Activated CD4-positive, alpha-beta T cell treated with anti-CD3 and anti-CD28 coated beads for 1 hour (primary cell): ENCODE measurements at regions not wholly inside any gene's neighbourhood (a gene's known extent, or its start where the extent isn't known, plus 50 kb on each side); places are given as distances from the start of the nearest gene placed in this dataset.

Experiments used
- DNase-seq: peaks from one replicate; pipeline ENCODE4 v3.0.0-alpha.2; 2020

- no peak for DNase-seq
Observed at GRCh38 chr2:60603533-60604190, 50.2 kb upstream of the BCL11A start.

DNA sequence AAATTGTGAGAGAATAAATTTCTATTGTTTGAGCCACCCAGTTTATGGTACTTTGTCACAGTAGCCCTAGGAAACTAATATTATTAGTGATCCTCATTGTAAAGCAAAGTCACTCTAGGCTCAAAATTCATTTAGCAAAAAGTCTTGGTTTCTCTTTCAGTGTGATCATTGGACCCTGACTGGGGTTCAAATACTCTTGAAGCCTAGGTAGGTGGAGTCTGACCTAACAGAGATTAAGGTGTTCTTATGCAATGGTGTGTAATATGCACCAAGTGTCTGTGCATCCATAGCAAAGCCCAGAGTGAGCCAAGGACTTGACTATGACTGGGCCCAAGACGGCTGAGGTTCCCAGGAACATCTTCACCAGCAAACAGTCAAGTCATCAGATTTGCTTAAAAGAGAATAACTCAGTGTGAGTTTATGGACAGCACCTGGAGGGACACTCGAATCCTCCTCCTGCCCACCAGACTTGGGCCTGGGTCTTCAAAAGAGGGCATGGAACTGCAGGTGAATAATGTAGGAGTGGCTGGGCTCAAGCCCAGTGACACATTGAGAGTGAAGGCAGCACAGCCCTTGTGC lies 51.1 kb upstream of the BCL11A start:
- DNase-seq, result no peak

- no peak for DNase-seq
Observed at GRCh38 chr2:60605866-60606265, 52.4 kb upstream of the BCL11A start.

DNA sequence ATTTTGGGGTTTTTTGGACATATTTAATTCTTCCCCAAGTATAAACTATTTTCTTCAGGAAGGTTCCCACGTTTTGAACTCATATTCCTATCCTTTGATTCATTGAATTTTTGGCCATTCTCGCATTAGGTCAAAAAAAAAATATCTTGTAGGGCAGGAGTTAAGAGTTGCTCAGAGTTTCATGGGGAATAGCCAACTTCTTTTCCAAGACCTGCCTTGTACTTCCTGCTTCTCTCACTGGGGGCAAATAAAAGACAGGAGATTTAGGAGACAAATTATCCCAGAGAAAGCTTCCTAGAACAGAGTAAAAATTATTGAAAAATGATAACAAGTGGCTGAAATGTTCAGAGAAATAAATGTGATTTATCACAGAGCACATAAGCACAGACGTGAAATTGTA lies 55.2 kb upstream of the BCL11A start:
- DNase-seq, result no peak

- DNase-seq, result no peak
Observed at GRCh38 chr2:60612033-60612432, 58.6 kb upstream of the BCL11A start.

DNA sequence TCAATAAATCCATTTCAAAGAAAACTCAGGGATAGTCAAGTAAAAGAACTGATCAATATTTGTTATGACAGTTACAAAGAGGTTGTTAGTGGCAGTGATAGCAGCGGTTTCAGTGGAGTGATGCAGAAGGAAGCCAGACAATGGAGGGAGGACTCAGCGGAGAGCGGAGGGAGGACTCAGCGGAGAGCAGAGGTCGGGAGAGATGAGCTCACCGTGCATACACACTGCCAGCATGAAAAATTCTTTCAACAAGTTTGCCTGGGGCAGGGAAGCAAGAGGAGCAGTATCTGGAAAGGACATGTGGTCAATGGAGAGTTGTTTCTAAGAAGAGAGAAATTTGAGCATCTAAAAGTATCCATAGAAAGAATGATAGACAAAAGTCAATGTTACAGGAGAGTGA lies 60.9 kb upstream of the BCL11A start:
- no peak for DNase-seq

GRCh38 chr2:60621688-60622429 lies 68.4 kb upstream of the BCL11A start:
- DNase-seq, result no peak

DNA sequence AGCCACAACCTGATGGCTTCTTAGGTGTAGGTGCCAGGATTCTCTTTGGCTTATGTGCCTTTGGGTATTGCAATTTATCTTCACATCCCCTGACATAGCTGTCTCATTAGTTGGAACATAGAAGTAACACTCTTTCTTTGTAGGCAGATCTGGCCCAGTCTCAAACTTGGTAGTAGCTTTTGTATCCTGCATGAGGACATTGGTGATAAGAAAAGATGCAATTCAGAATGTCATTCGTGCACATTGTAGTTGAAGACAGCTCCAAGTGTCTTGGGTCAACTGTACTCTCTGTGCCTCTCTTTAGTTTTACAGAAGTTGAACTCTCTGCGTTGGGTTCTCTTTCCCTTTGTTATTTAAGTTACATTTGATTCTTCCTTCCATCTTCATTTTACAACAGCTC lies 69.6 kb upstream of the BCL11A start:
- no peak for DNase-seq

GRCh38 chr2:60627412-60627811 lies 74.0 kb upstream of the BCL11A start:
- no peak for DNase-seq

GRCh38 chr2:60628026-60628425 lies 74.6 kb upstream of the BCL11A start:
- DNase-seq, result no peak

GRCh38 chr2:60628615-60629304 lies 75.3 kb upstream of the BCL11A start:
- no peak for DNase-seq

- DNase-seq, result no peak
Observed at GRCh38 chr2:60629305-60629662, 75.8 kb upstream of the BCL11A start.

- no peak for DNase-seq
Observed at GRCh38 chr2:60629801-60630385, 76.4 kb upstream of the BCL11A start.

GRCh38 chr2:60633615-60634014 lies 80.2 kb upstream of the BCL11A start:
- no peak for DNase-seq

- DNase-seq, result no peak
Observed at GRCh38 chr2:60634438-60634837, 81.0 kb upstream of the BCL11A start.

GRCh38 chr2:60641811-60642788 lies 88.6 kb upstream of the BCL11A start:
- DNase-seq, result no peak

- DNase-seq, result no peak
Observed at GRCh38 chr2:60643747-60644146, 90.3 kb upstream of the BCL11A start.

DNA sequence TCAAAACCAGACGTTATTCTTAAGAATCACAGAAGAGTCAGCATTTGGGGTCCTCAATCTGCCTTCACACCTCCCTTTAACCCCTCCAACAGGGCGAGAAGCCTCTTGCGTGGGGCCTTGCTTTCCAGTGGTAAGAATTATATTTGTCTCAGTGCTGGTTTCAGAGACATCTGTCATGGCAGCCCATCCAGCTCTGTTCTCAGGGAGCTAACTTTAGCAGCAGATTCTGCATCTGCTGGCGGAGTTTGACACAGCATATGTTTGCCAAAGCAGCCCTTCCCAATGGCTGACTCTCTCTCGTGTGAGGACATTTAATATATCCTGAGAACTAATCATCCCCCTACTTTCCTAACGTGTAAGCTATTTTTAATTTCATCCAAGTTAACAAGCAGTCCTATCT lies 91.5 kb upstream of the BCL11A start:
- DNase-seq, result no peak

- no peak for DNase-seq
Observed at GRCh38 chr2:60648191-60648590, 94.7 kb upstream of the BCL11A start.

GRCh38 chr2:60649721-60650120 lies 96.3 kb upstream of the BCL11A start:
- DNase-seq, result no peak

DNA sequence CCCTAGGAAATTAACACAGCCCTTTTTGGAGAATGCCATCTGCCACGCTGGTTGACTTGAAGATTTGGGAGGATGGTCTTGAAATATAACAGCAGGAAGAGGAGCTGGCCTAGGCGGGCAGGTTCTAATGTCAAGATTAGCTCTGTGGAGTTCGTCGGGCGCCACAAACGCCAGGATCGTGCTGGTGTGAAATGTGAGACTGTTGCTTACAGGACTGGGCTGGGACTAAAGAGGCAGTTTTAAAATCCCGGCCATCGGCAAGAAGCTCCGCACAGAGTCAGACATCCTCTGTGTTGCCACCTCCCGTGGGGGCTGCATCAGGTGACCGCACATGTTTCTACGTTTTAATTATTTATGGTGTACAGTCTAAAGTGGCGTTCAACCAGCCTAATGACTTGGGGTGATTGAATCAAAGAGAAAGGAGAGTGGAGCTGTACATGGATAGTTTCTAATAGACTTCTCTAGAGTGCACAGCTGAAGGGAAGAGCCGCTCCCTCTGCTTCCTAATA lies 99.4 kb upstream of the BCL11A start:
- no peak for DNase-seq

DNA sequence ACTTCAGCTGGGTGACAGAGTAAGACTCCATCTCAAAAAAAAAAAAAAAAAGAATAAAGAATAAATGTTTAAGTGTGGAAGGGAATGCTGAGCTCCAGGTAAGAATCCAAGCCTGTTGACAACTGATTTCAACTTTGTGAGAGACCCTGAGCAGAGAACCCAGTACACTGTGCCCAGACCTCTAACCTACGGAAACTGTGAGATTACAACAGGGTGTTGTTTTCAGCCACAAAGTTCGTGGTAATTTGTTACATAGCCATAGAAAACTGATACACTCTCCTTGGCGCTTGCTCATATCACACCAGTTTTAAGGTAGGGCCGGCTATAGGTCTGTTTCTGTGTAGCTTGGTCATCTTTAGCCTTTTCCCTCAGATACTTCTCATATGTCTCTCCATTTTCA lies 98.4 kb upstream of the PAPOLG start:
- DNase-seq, result no peak
